ENCODE measurements at regions not wholly inside any gene's neighbourhood (a gene's known extent, or its start where the extent isn't known, plus 50 kb on each side); places are given as distances from the start of the nearest gene placed in this dataset.

DNA sequence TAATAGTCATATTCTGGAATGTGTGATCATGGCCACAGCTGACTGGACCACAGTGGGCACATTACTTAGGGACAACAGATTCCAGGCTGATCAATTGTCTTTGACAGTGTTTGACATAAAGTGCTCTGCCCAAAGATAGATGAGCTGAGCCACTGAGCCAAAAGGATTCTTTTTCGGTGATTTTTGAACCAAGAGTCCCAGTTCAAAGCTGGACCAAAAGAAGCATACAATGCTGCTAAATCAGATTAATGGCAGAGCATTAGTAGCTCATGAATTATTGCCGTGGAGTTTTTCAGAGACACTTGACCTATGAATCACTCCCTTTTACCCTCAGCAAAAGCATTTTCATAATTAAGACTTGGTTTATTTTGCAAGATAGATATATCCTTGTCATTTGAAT is 160.6 kb downstream of the IZUMO3 start:
- no peaks in the 10 kb centered on the region for H3K9me3 ChIP-seq
- no peaks in the 10 kb centered on the region for H3K36me3 ChIP-seq
- in situ Hi-C loops (cut with MboI; ENCODE audit: low pct_ligation_motif_present in 1 of 4, low pct_unique_long_range_greater_than_20kb in 1 of 4, low sequenced_read_pairs in 3 of 4), result no loop called here
- H3K27ac ChIP-seq, result no peak overlapping the region
- H3K27me3 ChIP-seq, result no peaks in the 10 kb centered on the region
- TF ChIP-seq POLR2A (IDR thresholded peaks at IDR 0.05) (no peak), EP300 (IDR thresholded peaks at IDR 0.05; ENCODE audit: low read depth) (no peak), POLR2AphosphoS5 (IDR thresholded peaks at IDR 0.05) (no peak)
- TF ChIP-seq, protein P1, sequence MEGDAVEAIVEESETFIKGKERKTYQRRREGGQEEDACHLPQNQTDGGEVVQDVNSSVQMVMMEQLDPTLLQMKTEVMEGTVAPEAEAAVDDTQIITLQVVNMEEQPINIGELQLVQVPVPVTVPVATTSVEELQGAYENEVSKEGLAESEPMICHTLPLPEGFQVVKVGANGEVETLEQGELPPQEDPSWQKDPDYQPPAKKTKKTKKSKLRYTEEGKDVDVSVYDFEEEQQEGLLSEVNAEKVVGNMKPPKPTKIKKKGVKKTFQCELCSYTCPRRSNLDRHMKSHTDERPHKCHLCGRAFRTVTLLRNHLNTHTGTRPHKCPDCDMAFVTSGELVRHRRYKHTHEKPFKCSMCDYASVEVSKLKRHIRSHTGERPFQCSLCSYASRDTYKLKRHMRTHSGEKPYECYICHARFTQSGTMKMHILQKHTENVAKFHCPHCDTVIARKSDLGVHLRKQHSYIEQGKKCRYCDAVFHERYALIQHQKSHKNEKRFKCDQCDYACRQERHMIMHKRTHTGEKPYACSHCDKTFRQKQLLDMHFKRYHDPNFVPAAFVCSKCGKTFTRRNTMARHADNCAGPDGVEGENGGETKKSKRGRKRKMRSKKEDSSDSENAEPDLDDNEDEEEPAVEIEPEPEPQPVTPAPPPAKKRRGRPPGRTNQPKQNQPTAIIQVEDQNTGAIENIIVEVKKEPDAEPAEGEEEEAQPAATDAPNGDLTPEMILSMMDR (IDR thresholded peaks at IDR 0.05), result no peak
- WGBS, 2 donors (ENCODE audit: low coverage in 1 of 2), result 60 to 100% methylated on average over 1 to 2 of the region's 2 CpGs
- intact Hi-C loops (cut with DNase I; ENCODE audit: low total_unique reads), result no loop called here
- no peak for DNase-seq
- H3K4me3 ChIP-seq, result no peak overlapping the region
- no peaks in the 10 kb centered on the region for H3K4me1 ChIP-seq

DNA sequence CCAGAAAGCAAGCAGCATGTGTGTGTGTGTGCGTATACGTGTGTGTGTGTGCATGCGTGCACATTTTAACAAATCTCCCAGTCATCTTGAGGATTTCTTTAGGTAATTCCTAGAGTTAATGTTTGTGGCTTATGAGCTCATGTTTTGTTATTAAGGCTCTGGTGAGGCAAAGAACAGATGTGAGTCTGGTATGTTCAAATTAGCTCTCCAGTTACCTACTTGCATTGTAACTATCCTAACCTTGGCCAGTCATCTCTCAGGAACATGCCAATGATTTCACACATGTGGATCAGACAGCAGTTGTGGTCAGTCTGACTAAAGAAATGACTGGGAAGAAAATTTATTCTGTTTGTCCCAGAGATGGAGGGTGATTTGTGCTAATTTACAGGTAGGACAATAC is 163.1 kb downstream of the IZUMO3 start:
- Histone ChIP-seq H3K27ac (no peak overlapping the region), H3K36me3 (no peaks in the 10 kb centered on the region), H3K27me3 (no peaks in the 10 kb centered on the region), H3K9me3 (no peaks in the 10 kb centered on the region), H3K4me1 (no peaks in the 10 kb centered on the region), H3K4me3 (no peak overlapping the region)
- DNase-seq, result no peak
- in situ Hi-C loops (cut with MboI; ENCODE audit: low pct_ligation_motif_present in 1 of 4, low pct_unique_long_range_greater_than_20kb in 1 of 4, low sequenced_read_pairs in 3 of 4) (no loop called here), intact Hi-C loops (cut with DNase I; ENCODE audit: low total_unique reads) (no loop called here)
- 72 to 84% methylated on average over 3 of the region's 3 CpGs for WGBS, 2 donors (ENCODE audit: low coverage in 1 of 2)
- TF ChIP-seq POLR2A (IDR thresholded peaks at IDR 0.05), result no peak
- TF ChIP-seq EP300 (IDR thresholded peaks at IDR 0.05; ENCODE audit: low read depth), result no peak
- TF ChIP-seq, protein P1 (IDR thresholded peaks at IDR 0.05), result no peak

DNA sequence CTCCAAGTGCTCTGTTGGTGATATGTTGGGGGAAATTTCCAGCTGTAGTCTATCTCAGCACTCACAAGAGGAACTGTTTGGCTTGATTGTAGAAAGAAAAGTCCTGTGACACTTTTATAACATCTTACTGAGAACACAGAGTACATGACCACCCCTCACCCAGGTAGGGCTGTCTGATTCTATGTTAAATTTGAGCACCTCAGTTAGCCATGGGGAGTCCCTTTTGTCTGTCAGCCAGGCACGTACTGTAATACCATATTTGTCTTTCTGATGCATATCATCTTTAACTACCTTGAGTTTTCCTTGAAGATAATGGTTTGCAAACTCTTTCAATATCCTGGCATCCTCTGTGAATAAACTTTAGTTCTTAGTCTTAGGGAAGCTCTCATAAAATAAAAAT is 164.5 kb downstream of the IZUMO3 start:
- H3K4me3 ChIP-seq, result no peak overlapping the region
- TF ChIP-seq POLR2AphosphoS5 (IDR thresholded peaks at IDR 0.05) (no peak), EP300 (IDR thresholded peaks at IDR 0.05; ENCODE audit: low read depth) (no peak), POLR2A (IDR thresholded peaks at IDR 0.05) (no peak)
- TF ChIP-seq, protein P1 (IDR thresholded peaks at IDR 0.05), result no peak
- H3K27ac ChIP-seq, result no peak overlapping the region
- DNase-seq, result no peak
- intact Hi-C loops (cut with DNase I; ENCODE audit: low total_unique reads), result no loop called here
- H3K27me3 ChIP-seq, result no peaks in the 10 kb centered on the region
- WGBS, 2 donors (ENCODE audit: low coverage in 1 of 2), result 76% methylated on average over 1 of the region's 1 CpG; no CpG with 5 or more reads in 1 of the 2 donors
- in situ Hi-C loops (cut with MboI; ENCODE audit: low pct_ligation_motif_present in 1 of 4, low pct_unique_long_range_greater_than_20kb in 1 of 4, low sequenced_read_pairs in 3 of 4), result no loop called here
- peaks cover 0 to 6% of the 10 kb centered on the region in 2 donors for H3K9me3 ChIP-seq
- no peaks in the 10 kb centered on the region for H3K4me1 ChIP-seq
- H3K36me3 ChIP-seq, result no peaks in the 10 kb centered on the region

DNA sequence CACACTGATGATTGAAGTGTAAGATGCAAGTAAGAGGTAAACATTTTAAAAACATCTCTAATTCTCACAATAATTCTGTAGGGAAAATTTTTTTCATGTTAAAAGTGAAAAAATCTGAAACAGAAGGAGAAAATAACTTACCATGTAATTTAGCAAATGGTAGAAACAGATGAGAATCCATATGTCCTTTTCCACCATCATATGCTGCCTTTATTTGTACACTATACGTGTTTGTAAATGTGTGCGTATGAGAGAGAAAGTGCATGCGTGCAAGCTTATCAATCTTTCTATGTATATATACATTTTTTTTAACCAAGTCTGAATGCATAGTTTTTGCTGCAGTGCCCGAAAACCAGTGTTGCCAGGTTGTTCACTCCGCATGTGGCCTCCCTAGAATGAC is 186.7 kb downstream of the IZUMO3 start:
- H3K9me3 ChIP-seq, result no peaks in the 10 kb centered on the region
- WGBS, 2 donors (ENCODE audit: low coverage in 1 of 2), result 86 to 98% methylated on average over 5 of the region's 5 CpGs
- no peak for TF ChIP-seq EP300 (IDR thresholded peaks at IDR 0.05; ENCODE audit: low read depth)
- TF ChIP-seq, protein P1 (IDR thresholded peaks at IDR 0.05), result no peak
- no peak for TF ChIP-seq POLR2AphosphoS5 (IDR thresholded peaks at IDR 0.05)
- no peak for TF ChIP-seq POLR2A (IDR thresholded peaks at IDR 0.05)
- DNase-seq, result no peak
- H3K27ac ChIP-seq, result no peak overlapping the region
- intact Hi-C loops (cut with DNase I; ENCODE audit: low total_unique reads), result no loop called here
- no peak overlapping the region for H3K4me3 ChIP-seq
- no peaks in the 10 kb centered on the region for H3K27me3 ChIP-seq
- no peaks in the 10 kb centered on the region for H3K4me1 ChIP-seq
- H3K36me3 ChIP-seq, result no peaks in the 10 kb centered on the region
- in situ Hi-C loops (cut with MboI; ENCODE audit: low pct_ligation_motif_present in 1 of 4, low pct_unique_long_range_greater_than_20kb in 1 of 4, low sequenced_read_pairs in 3 of 4), result no loop called here
